ENCODE measurements at regions not wholly inside any gene's neighbourhood (a gene's known extent, or its start where the extent isn't known, plus 50 kb on each side); places are given as distances from the start of the nearest gene placed in this dataset.

DNA sequence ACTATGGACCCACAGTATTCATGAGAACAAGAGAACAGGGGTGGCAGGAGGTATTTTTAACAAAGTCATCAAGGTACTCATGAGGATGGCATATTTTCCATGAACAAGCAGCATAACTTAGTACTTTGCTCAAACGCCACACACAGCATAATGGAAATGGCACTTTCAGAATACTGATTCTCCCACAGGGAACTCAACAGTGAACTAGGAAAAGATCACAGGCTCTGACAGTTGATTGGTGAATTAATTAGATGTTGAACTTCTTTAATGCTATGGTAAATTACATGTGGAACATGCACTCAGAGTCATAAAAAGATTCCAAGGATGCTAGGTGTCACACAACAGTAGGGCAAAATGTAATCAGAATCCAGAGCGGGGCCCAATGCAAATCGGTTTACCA lies 1088.6 kb upstream of the C9orf72 start:
- no peak for DNase-seq

DNA sequence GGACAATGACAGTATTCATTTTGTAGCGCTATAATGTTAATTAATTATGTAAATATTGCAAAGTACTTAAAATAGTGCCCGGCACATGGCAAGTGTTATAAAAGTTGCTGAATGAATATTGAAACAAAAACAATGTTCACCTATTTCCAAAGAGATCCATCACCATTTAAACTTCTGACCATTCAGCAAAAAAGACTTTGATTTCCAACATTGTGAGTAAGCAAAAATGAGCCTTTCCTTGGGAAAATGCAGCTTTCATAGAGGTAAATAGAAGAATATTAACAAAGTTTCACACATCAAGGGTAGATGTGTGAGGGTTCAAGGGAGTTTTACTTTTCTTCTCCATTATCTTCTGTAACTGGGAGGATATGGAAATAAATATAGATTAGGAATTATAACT lies 1089.4 kb upstream of the C9orf72 start:
- no peak for DNase-seq

DNA sequence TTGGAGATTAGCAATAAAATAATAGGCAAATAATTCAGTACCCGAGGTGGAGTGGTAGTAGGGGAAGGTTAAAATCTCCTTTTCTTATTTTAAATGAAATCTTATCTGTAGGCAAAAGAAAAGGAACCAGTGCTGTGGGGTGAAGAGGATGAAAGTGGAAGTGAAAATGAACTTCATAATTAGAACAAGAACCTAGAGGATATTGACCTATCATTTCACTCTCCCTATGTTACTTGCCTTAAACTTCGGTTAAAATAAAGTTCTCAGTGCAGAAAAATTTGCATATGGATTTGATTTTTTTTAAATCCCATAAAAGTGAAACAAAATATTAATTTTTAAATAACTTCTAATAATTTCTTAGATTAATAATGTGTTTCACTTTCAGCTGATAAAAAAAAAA lies 1094.9 kb upstream of the C9orf72 start:
- DNase-seq = no peak

DNA sequence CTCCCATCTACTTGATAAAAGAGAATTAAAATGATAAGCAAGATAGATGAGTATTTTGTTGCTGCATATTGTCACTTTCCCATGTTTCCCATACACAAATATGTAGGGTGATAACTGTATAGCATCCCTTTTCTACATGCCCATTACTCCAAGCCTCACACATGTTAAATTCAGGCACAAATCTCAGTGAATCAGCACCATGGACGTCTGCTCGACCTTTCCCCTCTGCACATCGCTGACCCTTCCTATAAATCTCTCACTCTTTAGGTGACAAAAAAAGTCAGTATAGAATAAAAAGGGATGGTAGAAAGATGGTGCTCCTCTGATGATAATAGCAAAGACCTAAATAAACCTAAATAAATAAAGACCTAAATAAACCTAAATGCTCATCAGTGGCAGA lies 1097.7 kb upstream of the C9orf72 start:
- no peak for DNase-seq

DNA sequence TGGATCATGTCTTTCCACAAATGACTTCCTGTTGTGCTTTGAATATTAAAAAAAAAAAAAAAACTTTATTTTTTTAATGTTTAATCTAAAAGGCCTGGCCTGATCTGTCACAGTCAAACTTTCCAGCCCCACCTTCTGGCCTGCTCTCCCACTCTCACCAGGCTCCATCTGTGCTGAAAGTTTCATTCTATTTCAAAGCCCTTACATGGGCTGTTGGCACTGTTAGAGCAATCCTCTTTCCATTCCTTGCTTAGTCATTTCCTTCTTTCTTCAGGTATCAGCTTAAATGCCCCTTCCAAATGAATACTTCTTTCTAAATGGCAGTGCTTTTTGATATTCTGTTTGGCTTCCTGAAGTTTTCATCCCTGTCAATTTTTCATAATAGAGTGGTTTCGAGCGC lies 1104.8 kb upstream of the C9orf72 start:
- DNase-seq = peak; percentile 35

DNA sequence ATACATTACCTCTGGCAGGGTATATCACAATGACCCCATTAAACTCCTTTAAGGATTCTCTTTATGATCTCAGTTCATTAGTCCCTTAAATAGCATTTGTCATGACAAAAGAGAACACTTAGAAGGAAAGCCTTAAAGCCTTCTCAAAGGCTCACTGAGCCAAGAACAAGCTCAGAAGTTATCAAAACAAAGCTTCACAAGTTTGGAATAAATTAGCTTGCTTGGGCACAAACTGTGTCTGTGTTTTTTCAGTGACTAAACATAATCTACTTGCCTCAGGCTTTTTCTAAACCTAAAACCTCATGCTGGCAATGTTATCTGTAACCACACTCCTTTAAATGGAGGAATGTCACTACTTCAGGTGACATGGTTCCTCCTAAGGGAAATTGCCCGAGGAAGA lies 1114.9 kb upstream of the C9orf72 start:
- no peak for DNase-seq

DNA sequence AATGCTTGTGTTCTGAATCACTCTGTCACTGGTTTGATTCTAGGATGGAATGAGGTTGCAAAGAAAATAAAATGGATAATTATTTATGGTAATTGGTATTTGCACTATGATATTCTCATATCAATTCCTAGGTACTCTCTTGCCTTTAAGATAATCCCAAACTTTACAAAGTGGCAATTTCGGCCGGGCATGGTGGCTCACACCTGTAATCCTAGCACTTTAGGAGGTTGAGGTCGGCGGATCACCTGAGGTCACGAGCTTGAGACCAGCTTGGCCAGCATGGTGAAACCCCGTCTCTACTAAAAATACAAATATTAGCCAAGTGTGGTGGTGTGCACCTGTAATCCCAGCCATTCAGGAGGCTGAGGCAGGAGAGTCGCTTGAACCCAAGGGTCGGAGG lies 1118.7 kb upstream of the C9orf72 start:
- DNase-seq = no peak

DNA sequence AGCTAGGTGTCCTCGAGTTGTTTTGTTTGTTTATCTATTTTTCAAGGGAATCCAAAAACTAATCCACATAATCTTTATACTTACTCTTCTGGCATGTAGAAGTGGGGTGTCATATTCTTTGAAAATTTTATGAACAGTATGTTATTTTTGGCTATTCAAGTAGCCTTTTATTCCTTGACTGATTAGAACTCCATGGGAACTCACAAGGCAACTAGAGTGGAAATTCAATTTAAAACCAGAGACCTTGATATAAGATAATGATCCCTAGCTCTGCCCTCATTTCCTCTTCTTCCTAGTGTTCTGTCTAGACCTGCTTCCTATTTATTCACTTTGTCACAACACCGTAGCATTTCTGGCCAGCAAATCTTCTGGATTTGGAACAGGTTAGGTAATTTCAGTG lies 1123.7 kb upstream of the C9orf72 start:
- no peak for DNase-seq

DNA sequence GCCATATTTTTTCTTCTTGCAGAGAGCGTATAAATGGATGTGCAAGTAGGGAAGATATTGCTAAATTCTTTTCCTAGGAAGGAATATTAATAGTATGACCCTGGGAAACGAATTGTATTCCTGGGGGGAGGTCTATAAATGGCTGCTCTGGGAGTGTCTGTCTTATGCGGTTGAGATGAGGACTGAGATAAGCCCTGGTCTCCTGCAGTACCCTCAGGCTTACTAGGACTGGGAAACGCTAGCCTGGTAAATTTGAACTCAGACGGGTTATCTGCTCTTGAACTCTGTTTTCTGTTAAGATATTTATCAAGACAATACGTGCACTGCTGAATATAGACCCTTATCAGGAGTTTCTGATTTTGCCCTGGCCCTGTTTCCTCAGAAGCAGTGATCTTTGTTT lies 1126.4 kb upstream of the C9orf72 start:
- no peak for DNase-seq

DNA sequence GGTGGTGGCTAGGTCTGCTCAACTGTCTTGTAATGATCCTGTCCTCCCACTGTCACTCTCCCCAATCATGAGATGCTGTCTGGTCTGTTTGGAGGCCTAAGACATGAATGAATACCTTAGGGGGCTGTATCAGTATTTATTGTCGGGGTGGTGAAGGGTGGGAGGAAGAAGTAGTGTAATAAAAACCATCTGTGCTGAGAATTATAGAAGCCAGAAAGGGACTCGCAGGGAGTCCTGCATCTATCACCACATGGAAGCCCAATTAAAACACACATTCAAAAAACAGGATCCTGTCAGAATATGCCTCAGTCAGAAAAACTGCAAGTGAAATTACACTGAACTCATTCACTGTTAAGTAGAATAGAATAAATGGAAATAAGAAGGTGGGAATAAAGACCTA lies 1134.3 kb upstream of the C9orf72 start:
- no peak for DNase-seq

DNA sequence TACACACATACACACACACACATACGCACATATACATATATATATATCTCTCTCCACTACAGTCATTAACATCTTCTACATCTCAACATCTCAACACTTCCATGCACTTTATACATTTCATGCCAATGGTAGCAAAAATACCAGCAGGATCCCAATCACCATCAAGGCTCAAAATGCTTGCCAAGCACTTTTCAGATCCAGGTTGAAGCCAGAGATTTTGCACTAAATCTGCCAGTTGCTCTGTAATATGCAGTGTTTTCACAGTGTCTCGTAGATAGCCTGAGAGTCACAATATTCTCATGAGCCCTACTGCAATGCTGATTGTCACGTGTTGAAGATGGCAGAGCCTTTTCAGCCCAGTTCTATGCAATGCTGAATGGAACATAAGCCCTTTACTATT lies 1140.9 kb upstream of the C9orf72 start:
- no peak for DNase-seq

DNA sequence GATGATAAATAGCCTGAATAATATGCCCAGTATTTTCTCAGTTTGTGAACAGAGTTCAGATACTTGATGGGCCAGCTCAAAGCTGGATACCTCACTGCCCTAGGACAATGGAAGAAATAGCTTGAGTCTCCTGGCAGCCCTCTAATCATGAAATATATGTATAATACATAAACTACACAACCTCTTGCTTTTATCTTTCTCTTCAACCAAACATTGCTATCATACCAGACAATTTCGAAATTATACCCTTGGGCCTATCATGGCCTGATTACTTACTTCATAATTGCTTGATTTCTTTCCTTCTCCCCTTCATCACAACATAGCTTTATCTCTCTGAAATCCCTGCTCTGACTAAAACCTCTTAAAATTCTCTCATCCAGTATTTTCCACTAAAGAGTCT lies 1144.9 kb upstream of the C9orf72 start:
- DNase-seq = no peak

DNA sequence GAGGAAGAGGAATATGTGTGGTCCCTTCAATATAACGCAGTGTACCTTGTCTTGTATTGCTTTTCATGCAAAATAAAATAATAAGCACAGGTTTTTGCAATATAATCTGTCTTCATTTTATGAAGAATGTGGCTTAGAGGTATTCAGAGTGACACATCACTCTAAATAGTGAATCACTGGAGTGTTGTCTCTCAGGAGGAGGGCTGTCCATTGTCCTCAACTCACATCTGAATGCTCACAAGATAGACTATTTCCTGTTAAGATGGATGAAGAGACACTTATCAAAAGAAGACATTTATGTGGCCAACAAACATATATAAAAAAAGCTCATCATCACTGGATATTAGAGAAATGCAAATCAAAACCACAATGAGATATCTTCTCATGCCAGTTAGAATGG lies 1147.5 kb upstream of the C9orf72 start:
- no peak for DNase-seq

DNA sequence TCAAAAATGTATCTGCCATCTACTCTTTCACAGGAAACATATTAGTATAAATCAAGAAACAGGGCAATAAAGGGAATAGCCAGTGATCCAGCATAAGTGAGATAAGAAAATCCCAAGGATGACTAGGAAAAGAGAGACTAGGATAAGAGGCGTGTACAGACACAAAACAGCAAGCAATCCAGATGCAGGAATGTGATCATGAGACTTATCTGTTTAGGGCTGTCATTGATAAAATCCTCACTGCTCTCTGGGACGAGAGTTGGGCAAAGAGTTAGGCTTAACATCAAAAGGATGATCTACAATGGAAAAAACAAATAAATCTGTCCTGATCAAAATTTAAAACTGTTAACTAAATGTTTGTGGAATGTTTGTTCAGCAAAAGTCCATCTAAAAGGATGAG lies 1156.8 kb upstream of the C9orf72 start:
- DNase-seq = no peak

DNA sequence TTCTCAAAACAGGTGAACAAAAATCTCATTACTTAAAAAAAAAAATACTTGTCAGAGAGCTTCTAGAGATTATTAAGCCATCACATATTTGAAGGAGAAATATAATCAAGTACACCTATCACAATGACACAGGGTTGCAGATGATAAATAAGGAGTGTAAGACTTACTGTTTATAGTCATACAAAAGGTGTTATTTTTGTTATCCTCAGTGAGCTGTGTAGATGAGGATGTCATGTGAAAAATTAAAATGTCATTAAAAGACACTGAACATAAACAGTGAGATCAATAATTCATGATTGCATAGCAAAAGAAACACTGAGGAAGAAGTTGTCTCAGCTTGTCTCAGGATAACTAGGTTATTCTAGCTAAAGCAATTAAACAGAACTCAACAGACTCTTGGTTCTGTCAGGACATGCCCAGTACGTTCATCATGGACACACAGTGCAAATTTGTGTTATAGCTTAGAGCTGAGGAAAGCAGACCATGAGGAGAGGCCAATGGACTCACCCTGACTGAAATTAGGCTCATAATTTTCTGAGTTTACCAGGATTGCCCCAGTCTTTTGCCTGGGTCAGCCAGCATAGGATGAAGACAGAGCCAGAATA lies 1162.6 kb upstream of the C9orf72 start:
- DNase-seq = no peak

DNA sequence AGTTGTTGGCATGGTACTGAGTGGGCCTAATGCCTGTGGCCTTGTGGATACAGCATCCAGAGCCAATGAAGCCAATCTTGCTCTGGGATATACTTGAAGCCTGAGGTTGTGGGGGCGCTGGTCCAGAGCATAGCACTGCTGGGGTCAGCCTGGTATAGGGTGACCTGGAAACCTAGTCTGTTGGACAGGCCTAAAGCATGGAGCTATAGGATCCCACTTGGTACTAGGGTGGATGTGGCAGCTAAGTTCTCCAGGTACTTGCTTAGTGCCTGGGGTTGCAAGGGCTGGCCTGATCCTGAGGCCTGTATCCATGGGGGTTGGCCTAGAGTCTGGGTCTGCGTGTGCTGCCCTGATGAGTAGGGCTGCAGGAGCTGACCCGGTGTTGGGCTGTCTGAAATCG lies 1168.2 kb upstream of the C9orf72 start:
- no peak for DNase-seq

DNA sequence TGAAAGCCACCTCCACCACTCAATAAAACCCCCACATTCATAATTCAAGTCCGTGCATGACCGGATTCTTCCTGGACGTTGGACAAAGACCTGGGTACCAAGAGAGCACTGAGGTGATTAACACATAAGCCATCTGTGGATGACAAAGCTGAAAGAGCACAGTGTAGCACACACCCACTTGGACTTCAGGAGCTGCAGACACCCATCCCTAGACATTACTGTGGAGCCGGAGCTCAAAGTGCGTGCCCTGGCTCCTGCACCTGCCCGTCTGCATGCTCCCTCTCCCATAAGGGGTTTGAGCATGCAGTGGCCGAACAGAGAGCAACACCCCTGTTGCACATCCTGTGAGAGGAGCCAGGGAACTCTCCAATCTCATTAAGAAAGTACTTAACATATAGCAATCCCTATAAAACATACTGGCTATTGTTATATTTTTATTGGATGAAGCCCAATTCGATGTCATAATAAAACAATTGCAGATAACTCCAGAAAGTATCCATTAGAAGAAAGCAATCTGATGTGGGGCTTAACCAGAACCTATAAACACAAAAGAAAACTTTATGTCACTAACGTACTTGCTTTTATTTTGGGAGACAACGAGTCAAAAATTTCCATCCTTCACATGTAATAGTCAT lies 1174.2 kb upstream of the C9orf72 start:
- no peak for DNase-seq

DNA sequence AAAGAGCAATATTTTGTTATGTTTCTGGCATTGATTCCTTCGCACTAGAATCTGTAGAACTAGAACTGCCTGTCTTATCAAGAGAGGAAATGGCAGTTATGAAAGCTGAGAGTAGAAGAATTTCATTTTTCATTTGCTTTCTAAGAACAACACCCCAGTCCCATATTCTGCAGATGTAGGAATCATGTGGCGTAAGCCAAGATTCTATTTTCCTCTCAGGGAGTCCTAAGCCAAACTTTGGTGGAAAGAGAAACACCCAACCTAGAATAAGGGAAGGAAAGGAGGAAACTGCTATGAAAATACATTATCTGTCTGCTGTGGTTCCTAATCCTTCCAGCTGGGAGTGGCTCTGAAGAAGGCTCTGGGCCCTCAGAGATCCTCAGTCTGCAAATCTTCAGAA lies 1176.9 kb upstream of the C9orf72 start:
- DNase-seq = no peak

DNA sequence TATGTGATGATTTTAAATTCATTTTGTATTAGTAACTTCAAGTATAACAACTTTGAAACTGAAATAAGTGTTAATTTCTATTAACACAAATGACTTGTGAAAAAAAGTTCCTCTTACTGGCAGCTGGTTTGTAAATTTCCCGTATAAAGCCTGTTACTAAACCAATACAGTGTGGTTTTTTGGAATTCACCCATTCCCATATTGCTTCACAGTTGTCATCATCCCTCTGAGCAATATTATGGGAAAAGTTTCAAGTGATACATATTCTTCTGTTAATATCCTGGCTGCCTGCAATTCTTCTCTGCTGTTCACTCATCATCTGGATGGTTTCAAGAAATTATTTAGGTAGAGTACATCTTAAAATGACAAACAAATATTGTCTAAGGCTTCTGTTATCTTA lies 1185.1 kb upstream of the C9orf72 start:
- DNase-seq = no peak

DNA sequence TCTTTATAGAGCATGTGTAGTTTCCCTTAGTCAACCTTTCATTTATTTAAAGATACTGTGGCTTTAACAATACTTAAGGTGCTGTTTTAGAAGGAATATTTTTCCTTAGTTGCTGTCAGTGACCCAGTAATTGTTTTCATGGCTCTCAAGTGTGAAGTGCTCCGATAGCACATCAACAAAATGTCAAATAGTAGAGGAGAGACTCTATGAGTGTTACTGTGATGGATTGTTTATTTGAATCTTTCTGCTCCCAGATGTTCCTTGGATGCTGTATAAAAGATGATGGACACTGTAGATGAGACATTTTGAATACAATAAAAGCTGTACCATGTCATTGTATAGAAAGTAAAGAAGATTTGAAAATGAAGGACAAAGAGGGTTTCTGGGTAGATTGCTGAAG lies 1185.7 kb upstream of the C9orf72 start:
- no peak for DNase-seq

DNA sequence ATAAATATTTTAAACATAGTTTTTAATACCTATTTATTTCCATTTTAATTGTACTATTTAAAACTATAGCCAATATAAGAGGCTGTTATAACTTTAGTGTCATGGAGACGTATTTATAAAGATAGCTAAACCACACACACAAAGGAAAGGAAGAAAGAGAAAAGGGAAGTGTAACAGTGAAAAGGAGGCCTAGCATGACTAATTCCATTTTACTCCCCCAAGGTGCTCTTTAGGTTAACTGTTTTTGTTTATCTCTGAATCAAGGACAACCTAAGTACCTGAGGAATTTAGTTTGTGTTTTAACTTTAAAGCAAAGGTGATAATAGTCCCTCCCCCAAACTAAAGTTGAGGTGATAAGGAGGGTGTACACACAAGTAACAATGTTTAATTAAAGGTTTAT lies 1188.9 kb upstream of the C9orf72 start:
- DNase-seq = no peak

DNA sequence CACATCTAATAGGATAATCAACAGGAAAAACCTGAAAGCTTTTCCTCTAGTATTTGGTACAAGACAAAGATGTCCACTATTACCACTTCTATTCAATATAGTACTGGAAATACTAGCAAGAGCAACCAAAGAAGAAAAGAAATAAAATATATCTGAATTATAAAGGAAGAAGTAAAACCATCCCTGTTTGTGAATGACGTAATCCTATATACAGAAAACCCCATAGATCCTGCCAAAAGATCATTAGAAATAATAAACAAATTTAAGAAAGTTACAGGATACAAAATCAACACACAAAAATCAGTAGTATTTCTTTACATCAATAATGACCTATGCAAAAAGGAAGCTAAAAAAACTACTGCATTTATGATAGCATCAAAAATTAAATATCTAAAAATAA lies 1191.3 kb upstream of the C9orf72 start:
- DNase-seq = no peak

DNA sequence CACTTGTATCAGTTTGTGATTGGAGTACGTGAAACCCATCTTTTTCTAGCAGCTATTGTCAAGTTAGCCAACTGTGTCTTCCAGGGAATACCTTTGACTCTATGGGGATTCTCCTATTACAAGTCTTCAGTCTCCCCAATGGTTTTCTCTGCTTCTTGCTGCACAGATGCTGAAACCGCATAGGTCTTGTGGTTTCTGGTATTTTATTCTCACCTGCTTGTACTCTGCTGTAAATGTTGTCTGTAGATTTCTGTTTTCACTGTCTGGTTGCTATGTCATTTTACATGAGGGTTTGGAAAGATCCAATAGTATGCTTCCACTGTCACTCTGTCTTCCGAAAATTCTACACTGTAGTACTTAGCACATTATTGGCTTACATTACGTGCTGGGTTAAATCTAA lies 1196.9 kb upstream of the C9orf72 start:
- DNase-seq = no peak

DNA sequence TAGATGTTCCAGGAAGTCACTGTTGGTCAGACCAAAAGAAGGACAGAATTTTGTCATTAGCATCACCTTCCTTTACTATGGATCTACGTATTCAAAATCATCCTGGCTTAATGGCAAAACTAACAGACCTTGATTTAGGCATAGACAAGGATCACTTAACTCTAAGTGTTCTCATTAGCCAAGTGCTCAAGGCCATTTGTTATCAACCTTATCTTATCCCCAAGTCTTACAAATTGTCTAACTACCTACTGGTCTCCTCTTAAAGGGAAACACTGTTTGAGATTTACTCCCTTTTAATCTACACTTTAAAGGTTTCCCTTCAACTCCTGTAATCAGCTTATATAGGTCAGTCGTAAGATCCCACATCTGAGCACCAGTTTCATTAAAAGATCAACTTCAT lies 1197.5 kb upstream of the C9orf72 start:
- DNase-seq = no peak

DNA sequence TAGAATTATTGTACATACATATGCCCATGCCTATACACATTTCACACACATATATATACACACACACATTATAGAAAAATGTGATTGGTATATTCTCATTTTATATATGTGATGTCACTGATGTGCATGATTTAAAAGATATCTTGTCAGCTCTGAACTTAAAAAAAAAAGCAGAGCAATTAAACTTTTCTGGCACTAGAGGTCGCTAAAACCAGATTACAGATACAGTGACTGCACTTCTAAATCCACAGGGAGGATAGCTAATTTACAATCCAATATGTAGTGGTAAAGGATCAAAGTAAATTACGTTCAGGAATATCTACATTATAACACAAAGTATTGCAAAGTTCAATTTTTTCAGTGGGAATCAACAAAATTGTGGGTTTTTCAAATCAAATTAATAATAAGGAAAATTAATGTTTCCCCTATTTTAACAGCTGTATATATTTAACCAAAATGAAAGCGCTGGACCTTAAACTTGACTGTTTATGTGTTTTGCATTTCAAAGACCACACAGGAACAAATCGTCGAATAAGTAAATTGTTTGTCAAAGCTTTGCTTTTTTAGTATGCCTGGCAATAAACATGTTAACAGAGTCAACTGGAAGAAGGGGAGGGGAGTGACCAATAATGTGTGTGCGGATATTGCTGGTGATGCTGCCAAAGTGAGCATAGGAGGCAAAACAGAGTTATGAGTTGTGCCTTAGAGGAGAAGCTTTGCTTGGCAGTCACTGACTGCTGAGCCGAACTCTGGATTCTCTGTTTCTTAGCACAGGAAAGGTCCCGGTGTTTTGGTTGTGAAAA lies 1201.4 kb upstream of the C9orf72 start:
- DNase-seq = peak; percentile 73

Measured in NCI-H446 treated with DMSO at 0.1 percent for 48 hours (cell line).